T-helper 2 cell treated with Interferon-gamma antibody and Interleukin-4, amounts not matched to agents 100 ng/mL and 5 ng/mL, for 36 hours (primary cell): ENCODE measurements at regions not wholly inside any gene's neighbourhood (a gene's known extent, or its start where the extent isn't known, plus 50 kb on each side); places are given as distances from the start of the nearest gene placed in this dataset.

Experiments used
- intact Hi-C: fragments of 100-400 bp; cut with micrococcal nuclease; formaldehyde crosslinking; loops from one replicate; pipeline ENCODE4 v1.15.1; 2023

- intact Hi-C loops: no loop called here
Observed at GRCh38 chr18:61729322-61729721, 163.5 kb downstream of the RNF152 start.

DNA sequence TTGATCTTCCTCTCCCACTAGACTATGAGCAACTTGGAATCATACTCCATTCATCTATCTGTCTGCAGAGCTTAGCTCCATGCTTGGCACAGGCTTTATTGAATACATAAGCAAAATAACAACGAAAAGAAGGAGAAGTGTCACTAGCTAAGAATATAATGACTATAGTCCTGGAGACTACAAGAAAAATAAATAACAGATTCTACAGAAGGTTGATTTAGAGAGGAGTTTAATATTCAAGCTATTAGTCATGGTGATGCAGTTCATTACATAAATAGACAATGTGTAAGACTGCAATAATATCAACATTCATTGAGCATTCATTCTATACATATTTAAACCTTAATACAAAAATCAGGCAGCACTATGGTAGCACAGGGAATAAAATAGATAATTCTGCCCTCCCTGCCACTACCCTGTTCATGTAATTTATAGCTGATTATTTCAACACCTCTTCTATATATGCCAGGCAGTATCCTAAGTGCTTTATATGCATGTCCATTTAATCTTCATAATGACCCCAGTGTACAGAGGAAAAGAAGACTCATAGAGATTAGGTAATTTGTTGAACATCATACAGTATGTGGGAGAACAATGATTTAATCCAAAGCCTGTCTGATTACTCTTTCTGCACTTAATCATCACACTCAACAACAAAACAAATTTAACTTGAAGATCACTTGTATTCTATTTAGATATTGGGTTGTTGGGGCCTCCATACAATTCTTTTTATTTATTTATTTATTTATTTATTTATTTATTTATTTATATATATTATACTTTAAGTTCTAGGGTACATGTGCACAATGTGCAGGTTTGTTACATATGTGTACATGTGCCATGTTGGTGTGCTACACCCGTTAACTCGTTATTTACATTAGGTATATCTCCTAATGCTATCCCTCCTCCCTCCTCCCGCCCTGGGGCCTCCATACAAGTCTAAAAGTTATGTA, 165.3 kb downstream of the RNF152 start:
- intact Hi-C loops: no loop called here

DNA sequence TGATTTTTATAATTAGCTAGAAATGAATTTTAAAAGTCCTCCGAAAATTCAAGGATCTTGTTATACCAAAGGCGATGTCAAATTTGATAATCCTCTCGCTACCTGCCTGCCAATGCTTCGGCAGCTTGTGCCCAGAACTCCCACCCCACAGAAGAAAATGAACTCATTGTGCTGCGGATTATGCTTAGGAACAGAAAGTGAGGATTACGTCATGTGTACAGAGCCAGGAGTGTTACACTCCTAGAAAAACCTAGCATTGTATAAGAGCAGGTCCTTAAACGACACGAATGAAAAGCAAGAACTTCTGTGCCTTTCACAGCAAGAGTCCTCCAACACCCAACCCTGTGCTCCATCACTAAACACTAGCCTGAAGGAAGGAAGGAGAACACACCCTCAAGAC, 168.3 kb downstream of the RNF152 start:
- intact Hi-C loops: no loop called here

DNA sequence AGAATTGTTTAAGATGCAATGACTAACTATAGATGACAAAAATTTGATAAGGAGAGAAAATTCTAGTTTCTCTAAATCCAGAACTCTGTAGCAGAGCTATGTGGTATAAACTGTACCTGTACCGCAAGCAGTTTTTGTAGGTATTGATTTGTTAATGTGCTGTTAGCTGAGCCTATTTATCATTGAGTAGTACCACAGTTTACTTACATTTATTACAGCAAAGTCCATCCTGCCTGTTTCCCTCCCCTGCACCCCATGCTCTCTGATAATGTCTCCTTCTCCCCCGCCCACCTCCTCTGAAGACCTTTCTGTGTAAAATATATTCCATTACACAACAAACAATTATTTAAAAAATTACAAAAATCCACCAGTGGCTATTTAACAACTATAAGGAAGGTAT, 170.6 kb downstream of the RNF152 start:
- intact Hi-C loops: no loop called here

- intact Hi-C loops: no loop called here
Observed at GRCh38 chr18:61720496-61720895, 172.3 kb downstream of the RNF152 start.

- intact Hi-C loops: no loop called here
Observed at GRCh38 chr18:61719671-61720070, 173.1 kb downstream of the RNF152 start.

DNA sequence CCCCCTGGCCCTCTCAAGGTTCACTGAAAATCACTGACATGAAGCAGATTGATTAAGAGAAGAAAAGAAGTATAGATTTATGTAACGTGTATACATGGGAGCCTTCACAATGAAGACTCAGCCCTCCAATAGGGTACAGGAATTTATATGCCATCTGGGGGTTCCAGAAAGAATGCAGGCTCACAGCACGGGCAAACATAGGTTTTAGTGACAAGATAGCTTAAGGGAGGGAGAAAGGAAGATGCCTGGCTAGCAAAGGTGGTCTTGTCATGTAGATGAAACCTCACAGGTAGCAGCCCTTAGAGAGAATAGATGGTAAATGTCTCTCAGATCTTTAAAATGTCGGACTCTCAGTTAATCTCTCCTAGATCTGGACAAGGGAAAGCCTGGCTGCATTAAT, 173.9 kb downstream of the RNF152 start:
- intact Hi-C loops: no loop called here

DNA sequence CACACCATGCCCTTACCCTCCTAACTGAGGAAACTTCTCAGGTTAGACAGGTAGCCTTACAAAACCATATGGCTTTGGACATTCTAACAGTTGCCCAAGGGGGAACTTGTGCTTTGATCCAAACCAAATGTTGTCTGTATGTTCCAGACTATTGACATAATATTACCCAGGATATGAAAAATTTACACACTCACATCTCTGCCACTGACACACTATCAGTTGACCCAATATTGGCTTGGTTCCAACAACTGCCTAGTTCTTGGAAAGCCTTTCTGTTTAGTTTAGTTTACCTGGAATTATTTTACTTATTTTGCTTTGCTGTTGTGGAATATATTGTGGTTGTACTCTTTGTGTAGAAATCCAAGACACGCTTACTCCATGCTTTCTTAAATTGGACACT, 178.4 kb downstream of the RNF152 start:
- intact Hi-C loops: no loop called here

- intact Hi-C loops: no loop called here
Observed at GRCh38 chr18:61713502-61713901, 179.3 kb downstream of the RNF152 start.

DNA sequence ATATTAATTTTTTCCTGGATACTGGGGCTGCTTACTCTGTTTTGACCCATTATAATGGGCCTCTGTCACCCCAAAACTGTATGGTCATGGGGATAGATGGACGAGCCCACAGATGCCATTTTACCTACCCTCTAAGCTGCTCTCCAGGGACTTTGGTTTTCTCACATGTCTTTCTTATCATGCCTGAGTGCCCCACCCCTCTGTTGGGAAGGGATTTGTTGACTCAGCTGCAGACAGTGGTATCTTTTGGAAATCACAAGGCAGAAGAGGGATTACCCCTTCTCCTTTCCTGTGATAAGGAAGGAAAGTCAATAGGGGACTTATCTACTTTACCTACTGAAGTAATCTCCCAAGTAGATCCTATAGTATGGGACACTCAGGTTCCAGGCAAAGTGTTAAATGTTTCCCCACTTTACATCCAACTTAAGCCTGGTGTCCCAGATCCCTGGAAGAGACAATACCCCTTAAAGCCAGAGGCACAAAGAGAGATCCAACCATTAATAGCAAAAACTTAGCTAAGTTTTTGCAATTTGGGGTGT, 182.7 kb downstream of the RNF152 start:
- intact Hi-C loops: no loop called here

DNA sequence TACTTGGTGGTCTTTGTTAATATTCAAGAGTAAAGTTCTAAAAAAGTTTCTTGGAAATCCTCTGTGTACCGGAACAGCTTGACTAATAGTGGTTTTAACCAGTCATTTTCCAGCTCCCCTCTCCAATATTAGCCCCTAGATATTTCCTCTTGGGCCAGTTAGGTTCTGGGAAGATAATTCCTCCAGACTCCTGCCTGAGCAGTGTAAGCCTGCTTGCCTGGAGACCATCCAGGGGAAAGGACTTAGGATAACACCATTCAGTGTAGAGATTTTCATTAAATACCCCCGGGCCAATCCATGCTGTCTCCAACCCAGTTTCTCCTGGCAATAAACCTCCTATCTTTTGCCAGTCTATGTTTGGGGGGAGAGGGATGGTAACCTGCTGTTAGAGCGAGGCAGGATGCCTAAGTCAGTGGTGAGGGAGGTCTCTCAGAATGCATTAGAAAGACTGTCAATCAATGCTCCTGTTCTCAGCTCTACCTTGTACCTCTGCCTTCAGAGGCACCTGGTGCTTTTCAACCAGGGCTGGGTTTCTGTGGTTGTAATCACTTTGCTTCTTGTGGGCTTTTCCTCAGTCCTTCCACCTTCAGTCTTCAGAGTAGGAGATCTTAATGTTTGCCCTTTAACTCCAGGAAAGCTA, 186.4 kb downstream of the RNF152 start:
- intact Hi-C loops: no loop called here

DNA sequence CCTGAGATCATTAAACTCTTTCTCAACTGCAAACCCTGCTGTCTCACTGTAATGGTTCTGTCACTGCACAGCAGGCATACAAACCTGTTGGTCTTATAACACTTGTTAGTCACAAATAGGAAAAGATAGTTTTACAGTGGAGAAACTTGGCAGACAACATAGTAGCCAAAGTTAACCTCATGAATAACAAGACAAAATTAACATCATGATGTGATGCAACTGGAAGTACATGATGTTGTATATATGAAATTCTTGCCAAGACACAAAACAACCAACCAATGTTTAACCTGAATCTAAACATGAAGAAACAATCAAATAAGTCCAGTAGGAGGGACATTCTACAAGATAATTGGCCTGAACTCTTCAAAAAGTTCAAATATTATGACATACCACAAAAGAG, 189.3 kb downstream of the RNF152 start:
- intact Hi-C loops: no loop called here

DNA sequence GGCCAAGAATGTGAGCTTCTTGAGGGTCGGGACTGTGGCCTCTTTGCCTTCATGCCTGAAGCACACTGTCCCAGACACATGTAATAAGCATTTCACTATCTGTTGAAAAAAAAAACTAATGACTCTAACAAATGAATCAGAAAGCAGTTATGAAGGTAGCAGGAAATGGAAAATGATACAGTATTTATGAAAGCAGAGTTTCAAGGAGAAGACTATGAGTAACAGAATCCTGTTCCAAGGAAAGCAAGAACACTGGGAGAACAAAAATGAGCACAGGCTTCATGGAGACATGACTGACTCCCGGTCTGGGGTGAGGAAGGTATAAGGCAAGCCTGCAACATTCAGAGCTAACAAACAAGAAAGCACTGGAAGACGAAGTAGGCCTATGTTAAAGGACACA, 190.8 kb downstream of the RNF152 start:
- intact Hi-C loops: no loop called here

DNA sequence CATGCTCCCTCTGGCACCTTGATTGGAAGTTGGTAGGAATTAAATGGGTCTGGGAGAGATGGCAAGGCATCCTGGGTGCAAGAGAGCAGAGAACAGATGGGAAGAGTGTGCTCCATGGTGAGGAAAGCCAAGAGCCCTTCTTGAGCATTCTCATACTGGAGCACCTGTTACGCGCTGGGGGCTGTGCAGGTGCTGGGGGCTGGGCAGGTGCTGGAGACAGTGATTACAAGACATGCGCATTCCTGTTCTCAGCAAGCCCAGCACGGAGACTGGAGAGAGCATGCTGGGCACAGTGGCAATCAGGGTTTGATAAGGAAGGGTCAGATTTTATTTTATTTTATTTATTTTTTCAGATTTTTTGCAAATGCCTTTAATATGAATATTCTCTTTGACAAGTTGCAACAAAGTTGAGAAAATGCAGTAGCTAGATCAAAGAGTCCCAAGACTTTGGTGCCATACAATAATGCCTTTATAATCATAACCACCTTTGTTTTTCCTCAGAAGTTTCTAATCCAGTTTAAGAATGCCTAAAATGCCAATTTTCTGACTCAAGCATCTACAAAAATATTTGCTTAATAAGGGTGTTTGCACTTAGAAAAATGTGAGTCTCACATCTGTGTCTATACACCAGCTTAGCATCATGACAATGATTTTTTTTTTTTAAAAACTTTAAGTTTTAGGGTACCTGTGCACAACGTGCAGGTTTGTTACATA, 193.3 kb downstream of the RNF152 start:
- intact Hi-C loops: no loop called here

DNA sequence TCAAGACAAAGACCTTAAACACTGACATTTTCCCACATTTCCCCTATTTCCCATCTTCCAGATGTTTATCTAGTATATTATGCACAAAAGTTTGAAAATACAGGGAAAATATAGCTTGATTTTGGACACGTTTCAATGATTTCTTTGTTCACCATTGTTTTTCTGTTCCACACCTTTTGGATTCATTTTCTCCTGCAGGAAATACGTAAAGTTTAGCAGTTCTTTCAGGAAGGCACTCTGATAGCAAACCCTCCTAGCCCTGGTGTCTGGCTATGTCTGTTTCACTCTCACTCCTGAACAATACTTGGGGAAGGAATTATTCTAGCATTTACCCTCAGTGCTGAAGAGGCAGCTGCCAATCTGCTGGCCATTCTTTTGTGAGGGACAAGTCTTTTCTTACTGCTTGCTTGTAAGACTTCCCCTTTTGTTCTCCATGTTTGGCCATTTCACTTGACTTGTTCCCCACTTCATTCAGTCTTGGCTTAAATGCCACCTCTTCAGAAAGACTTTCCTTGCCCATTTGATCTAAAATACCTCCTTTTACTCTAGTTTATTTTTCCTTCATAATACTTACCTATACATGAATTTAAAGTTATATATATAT, 195.4 kb downstream of the RNF152 start:
- intact Hi-C loops: no loop called here

GRCh38 chr18:61694236-61694635, 198.6 kb downstream of the RNF152 start:
- intact Hi-C loops: no loop called here

DNA sequence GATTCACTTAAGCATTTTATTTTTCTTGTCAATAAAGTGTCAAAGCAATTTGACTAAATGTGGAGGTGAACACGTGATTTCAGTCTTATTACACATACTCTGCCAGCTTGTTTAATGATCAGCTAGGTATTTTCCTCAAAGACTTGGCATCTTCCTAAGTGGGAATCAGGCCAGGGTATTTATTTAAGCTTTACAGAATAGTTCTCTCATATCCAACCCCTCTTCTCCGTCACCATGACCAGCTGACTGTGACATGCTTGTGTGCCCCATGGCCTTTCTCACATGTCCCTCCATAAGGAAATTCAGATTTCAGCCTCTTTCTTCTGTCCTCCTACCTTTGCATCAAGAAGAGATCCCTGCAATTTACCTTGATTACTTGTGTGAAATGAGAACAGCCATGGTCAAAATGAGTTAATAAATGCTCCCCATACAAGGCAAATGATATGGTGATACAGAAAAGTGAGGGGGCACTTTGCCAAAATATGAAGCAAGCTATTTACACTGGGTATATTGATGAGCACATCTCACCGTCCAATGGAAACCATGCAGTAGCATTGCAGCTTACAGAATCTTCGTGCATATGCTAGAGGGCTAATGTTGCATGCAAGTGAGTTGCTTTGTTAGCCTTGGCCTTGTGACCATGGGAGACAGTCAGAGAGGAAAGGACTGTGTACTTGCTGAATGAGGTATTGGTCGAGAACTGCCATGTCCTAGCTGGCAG, 202.2 kb downstream of the RNF152 start:
- intact Hi-C loops: no loop called here

DNA sequence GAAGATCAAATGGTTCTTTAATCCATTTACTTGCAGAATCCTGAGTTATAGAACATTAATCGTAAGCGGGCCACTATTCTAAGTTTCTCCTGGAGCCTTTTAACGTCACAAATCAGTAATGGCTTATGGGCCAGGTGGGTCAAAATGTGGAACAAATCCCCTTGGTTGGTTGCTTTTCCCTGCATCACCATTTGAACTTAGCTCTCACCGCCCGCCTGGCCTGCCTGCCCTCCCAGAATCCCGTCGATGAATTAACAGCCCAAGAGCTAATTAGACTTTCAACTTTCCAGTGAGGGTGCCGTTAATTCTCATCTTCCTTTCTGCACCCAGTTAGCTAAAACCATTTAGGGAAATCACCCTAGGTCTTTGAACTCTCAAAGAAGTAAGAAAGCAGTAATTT, 205.5 kb downstream of the RNF152 start:
- intact Hi-C loops: no loop called here

GRCh38 chr18:61683856-61684255, 209.0 kb downstream of the RNF152 start:
- intact Hi-C loops: no loop called here

DNA sequence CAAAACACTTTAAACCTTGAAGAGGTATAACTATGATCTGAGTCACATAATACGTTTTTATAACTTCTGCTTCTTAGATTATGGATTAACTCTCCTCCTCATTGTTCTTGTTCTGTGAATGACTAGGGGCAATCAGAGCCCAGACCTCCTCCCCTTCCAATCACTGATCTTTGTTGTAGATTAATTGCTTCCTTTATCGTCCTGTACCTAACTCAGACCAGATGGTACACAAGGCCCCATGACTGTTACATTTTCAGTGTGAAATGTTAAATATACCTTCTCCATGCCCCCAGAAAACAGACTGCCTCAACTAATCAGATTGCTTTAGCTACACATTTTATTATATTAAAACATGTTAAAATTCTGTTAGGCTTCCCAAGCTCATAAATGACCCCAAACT, 211.7 kb downstream of the RNF152 start:
- intact Hi-C loops: no loop called here

DNA sequence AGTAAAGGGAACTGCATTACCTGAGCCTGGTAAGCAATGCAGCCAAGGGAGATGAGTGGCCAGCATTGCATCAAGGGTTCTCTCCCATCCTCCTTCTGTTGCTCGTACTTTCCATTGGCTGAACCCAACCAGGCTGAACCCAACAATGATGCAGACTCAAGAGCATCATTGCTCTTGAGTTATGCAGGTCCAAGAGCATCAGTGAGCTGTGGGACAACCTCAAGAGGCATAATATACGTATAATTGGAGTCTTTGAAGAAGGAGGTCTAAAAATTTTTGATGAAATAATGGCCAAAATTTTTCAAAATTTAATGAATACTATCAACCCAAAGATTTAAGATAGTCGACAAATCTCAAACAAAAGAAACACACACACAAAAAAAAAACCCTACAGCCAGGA, 213.0 kb downstream of the RNF152 start:
- intact Hi-C loops: no loop called here
